Caco-2 (cell line): ENCODE measurements at regions not wholly inside any gene's neighbourhood (a gene's known extent, or its start where the extent isn't known, plus 50 kb on each side); places are given as distances from the start of the nearest gene placed in this dataset.

ENCODE experiments used
- BruUV-seq: library from RNA; stranded (reverse); fragments of 400-500 nt; replicated peaks from 2 replicates; lab custom pipeline; 2021; lab: Mats Ljungman, UMichigan
- CTCF ChIA-PET: fragments of 300-600 bp; sonication (Branson Sonifier 250); formaldehyde crosslinking; loops from one replicate; lab custom pipeline; 2022; ENCODE audit warnings: antibody characterized with exemption; lab: Charles Lee
- POLR2A ChIA-PET: fragments of 300-600 bp; sonication (Branson Sonifier 250); formaldehyde crosslinking; loops from one replicate; lab custom pipeline; 2022; ENCODE audit warnings: antibody characterized with exemption; lab: Charles Lee
- DNase-seq, 2 experiments: peaks; one replicate each; pipeline versions ENCODE4 v3.0.0 to v3.0.0-alpha.2; 2020 to 2022
- H3K27me3 ChIP-seq: replicated peaks from 2 replicates; pipeline ENCODE4 v1.6.0; 2011; ENCODE audit warnings: low read length; ENCODE audit not compliant: control insufficient read depth, insufficient read depth
- H3K36me3 ChIP-seq: 2 replicates; pipeline ENCODE4 v1.5.1; 2011; ENCODE audit warnings: low read length; ENCODE audit not compliant: control insufficient read depth, insufficient read depth
- H3K4me1 ChIP-seq: fragments of 250-450 bp; sonication (Bioruptor Pico); 2 replicates; pipeline ENCODE4 v1.5.1; 2020; ENCODE audit warnings: mild to moderate bottlenecking
- H3K4me3 ChIP-seq: 2 replicates; pipeline ENCODE4 v1.5.1; 2011; ENCODE audit warnings: low read depth, mild to moderate bottlenecking, control low read depth, low read length
- H3K9me3 ChIP-seq: fragments of 250-450 bp; sonication (Bioruptor Pico); 2 replicates; pipeline ENCODE4 v1.5.1; 2020; ENCODE audit warnings: mild to moderate bottlenecking, moderate library complexity
- H3K27ac Mint-ChIP-seq: one replicate; pipeline ENCODE4 v1.8.0; 2022; ENCODE audit warnings: mixed read lengths; ENCODE audit not compliant: unreplicated experiment
- H3K27me3 Mint-ChIP-seq: one replicate; pipeline ENCODE4 v1.8.0; 2022; ENCODE audit warnings: mixed read lengths; ENCODE audit not compliant: insufficient read depth, unreplicated experiment
- H3K36me3 Mint-ChIP-seq: one replicate; pipeline ENCODE4 v1.8.0; 2022; ENCODE audit warnings: mild to moderate bottlenecking, mixed read lengths; ENCODE audit not compliant: insufficient read depth, unreplicated experiment
- H3K4me1 Mint-ChIP-seq: one replicate; pipeline ENCODE4 v1.8.0; 2022; ENCODE audit warnings: low read depth, mixed read lengths; ENCODE audit not compliant: unreplicated experiment
- H3K4me3 Mint-ChIP-seq: one replicate; pipeline ENCODE4 v1.8.0; 2022; ENCODE audit warnings: mild to moderate bottlenecking, moderate library complexity, mixed read lengths; ENCODE audit not compliant: unreplicated experiment
- H3K9me3 Mint-ChIP-seq: one replicate; pipeline ENCODE4 v1.8.0; 2022; ENCODE audit warnings: mixed read lengths; ENCODE audit not compliant: unreplicated experiment
- CTCF ChIP-seq, 2 experiments: fragments of 200-600 bp in 1 of 2; IDR thresholded peaks; 1 replicate in 1 of 2; 2 replicates in 1 of 2; pipeline versions ENCODE4 v1.5.1 to v1.8.0; 2011 to 2022; ENCODE audit warnings: antibody characterized with exemption in 1 of 2, control low read depth in 1 of 2, inconsistent platforms in 1 of 2, low read depth in 1 of 2, low read length in 1 of 2, mild to moderate bottlenecking in 1 of 2, moderate library complexity in 1 of 2; ENCODE audit not compliant: insufficient read depth in 1 of 2, severe bottlenecking in 1 of 2, unreplicated experiment in 1 of 2
- intact Hi-C: fragments of 100-400 bp; cut with micrococcal nuclease; formaldehyde crosslinking; loops from one replicate; pipeline ENCODE4 v1.10.0; 2022; ENCODE audit not compliant: unreplicated experiment

GRCh38 chr5:39670391-39670790 is 245.6 kb upstream of the DAB2 start:
- no peaks in the 10 kb centered on the region for H3K4me1 ChIP-seq
- ChIA-PET POLR2A (no interaction called here), CTCF (no interaction called here)
- Mint-ChIP-seq H3K4me3 (no peak overlapping the region), H3K27ac (no peak overlapping the region), H3K4me1 (no peaks in the 10 kb centered on the region), H3K36me3 (no peaks in the 10 kb centered on the region), H3K27me3 (no peaks in the 10 kb centered on the region), H3K9me3 (no peaks in the 10 kb centered on the region)
- no TSS peak for BruUV-seq
- no peaks in the 10 kb centered on the region for H3K27me3 ChIP-seq
- no peak overlapping the region for H3K4me3 ChIP-seq
- TF ChIP-seq CTCF (IDR thresholded peaks at IDR 0.05; ENCODE audit: insufficient read depth in 1 of 2, low read depth in 1 of 2, low read length in 1 of 2, severe bottlenecking in 1 of 2, unreplicated experiment in 1 of 2): no peak
- intact Hi-C loops: no loop called here
- no peaks in the 10 kb centered on the region for H3K36me3 ChIP-seq
- H3K9me3 ChIP-seq: no peaks in the 10 kb centered on the region
- DNase-seq: no peak

- Histone ChIP-seq H3K9me3 (no peaks in the 10 kb centered on the region), H3K36me3 (no peaks in the 10 kb centered on the region), H3K4me1 (no peaks in the 10 kb centered on the region), H3K27me3 (no peaks in the 10 kb centered on the region), H3K4me3 (no peak overlapping the region)
- no peak overlapping the region for H3K27ac Mint-ChIP-seq
- ChIA-PET POLR2A (no interaction called here), CTCF (no interaction called here)
- H3K27me3 Mint-ChIP-seq: no peaks in the 10 kb centered on the region
- H3K36me3 Mint-ChIP-seq: no peaks in the 10 kb centered on the region
- H3K9me3 Mint-ChIP-seq: no peaks in the 10 kb centered on the region
- no peaks in the 10 kb centered on the region for H3K4me1 Mint-ChIP-seq
- TF ChIP-seq CTCF (IDR thresholded peaks at IDR 0.05; ENCODE audit: insufficient read depth in 1 of 2, low read depth in 1 of 2, low read length in 1 of 2, severe bottlenecking in 1 of 2, unreplicated experiment in 1 of 2): no peak
- H3K4me3 Mint-ChIP-seq: no peak overlapping the region
- intact Hi-C loops: no loop called here
- no TSS peak for BruUV-seq
- DNase-seq: no peak
Observed at GRCh38 chr5:39668980-39669379, 244.2 kb upstream of the DAB2 start.

GRCh38 chr5:39665328-39665727 is 240.5 kb upstream of the DAB2 start:
- POLR2A ChIA-PET: no interaction called here
- DNase-seq: no peak

More at GRCh38 chr5:39665328-39665727, 240.5 kb upstream of the DAB2 start:
- H3K27me3 Mint-ChIP-seq: no peaks in the 10 kb centered on the region
- Histone ChIP-seq H3K4me3 (no peak overlapping the region), H3K36me3 (no peaks in the 10 kb centered on the region), H3K9me3 (no peaks in the 10 kb centered on the region), H3K27me3 (no peaks in the 10 kb centered on the region), H3K4me1 (no peaks in the 10 kb centered on the region)
- CTCF ChIA-PET: no interaction called here
- BruUV-seq: no TSS peak
- intact Hi-C loops: no loop called here
- no peaks in the 10 kb centered on the region for H3K36me3 Mint-ChIP-seq
- H3K4me3 Mint-ChIP-seq: no peak overlapping the region
- no peaks in the 10 kb centered on the region for H3K4me1 Mint-ChIP-seq
- no peak overlapping the region for H3K27ac Mint-ChIP-seq
- TF ChIP-seq CTCF (IDR thresholded peaks at IDR 0.05; ENCODE audit: insufficient read depth in 1 of 2, low read depth in 1 of 2, low read length in 1 of 2, severe bottlenecking in 1 of 2, unreplicated experiment in 1 of 2): no peak
- no peaks in the 10 kb centered on the region for H3K9me3 Mint-ChIP-seq
